H1 (cell line): ENCODE measurements at regions not wholly inside any gene's neighbourhood (a gene's known extent, or its start where the extent isn't known, plus 50 kb on each side); places are given as distances from the start of the nearest gene placed in this dataset.

Experiments used
- CTCF ChIA-PET: fragments of 300-600 bp; sonication (Branson Sonifier 250); formaldehyde crosslinking; loops from one replicate; lab custom pipeline; 2021; ENCODE audit not compliant: partially characterized antibody; lab: Charles Lee
- POLR2A ChIA-PET: fragments of 300-600 bp; sonication (Branson Sonifier 250); formaldehyde crosslinking; loops from one replicate; lab custom pipeline; 2021; ENCODE audit warnings: inconsistent platforms; ENCODE audit not compliant: partially characterized antibody; lab: Charles Lee
- DNase-seq, 2 experiments: peaks; one replicate each; pipeline versions ENCODE4 v3.0.0 to v3.0.0-alpha.2; 2010 to 2022; ENCODE audit warnings: low spot score in 2 of 2, low read depth in 1 of 2, mixed read lengths in 1 of 2
- FAIRE-seq: peaks from 2 replicates; lab custom pipeline; 2011; peaks lifted over from hg19 to GRCh38; lab: Jason Lieb, UNC
- H2AFZ ChIP-seq: 2 replicates; pipeline ENCODE4 v1.8.1; 2012; ENCODE audit warnings: low read length, inconsistent platforms
- H2AK5ac ChIP-seq: 2 replicates; pipeline ENCODE4 v1.6.1; 2013; ENCODE audit warnings: low read depth, low read length
- H2BK120ac ChIP-seq: replicated peaks from 2 replicates; pipeline ENCODE3; 2013; ENCODE audit warnings: low read depth, low read length, inconsistent platforms
- H2BK12ac ChIP-seq: 2 replicates; pipeline ENCODE4 v1.6.1; 2013; ENCODE audit warnings: low read depth, low read length
- H2BK15ac ChIP-seq: 2 replicates; pipeline ENCODE4 v1.6.1; 2013; ENCODE audit warnings: low read length
- H2BK20ac ChIP-seq: 2 replicates; pipeline ENCODE4 v1.6.1; 2013; ENCODE audit warnings: low read length
- H2BK5ac ChIP-seq: 2 replicates; pipeline ENCODE4 v1.6.1; 2013; ENCODE audit warnings: low read depth, low read length
- H3K14ac ChIP-seq: 2 replicates; pipeline ENCODE4 v1.6.1; 2013; ENCODE audit warnings: inconsistent platforms; ENCODE audit not compliant: insufficient read length
- H3K18ac ChIP-seq: 2 replicates; pipeline ENCODE4 v1.6.1; 2013; ENCODE audit warnings: low read length; ENCODE audit errors: extremely low read depth
- H3K23ac ChIP-seq: 2 replicates; pipeline ENCODE4 v1.6.1; 2013; ENCODE audit warnings: inconsistent platforms; ENCODE audit not compliant: insufficient read length
- H3K23me2 ChIP-seq: 2 replicates; pipeline ENCODE4 v1.6.1; 2013; ENCODE audit warnings: low read depth, low read length
- H3K27ac ChIP-seq: 2 replicates; pipeline ENCODE4 v1.6.1; 2011; ENCODE audit warnings: low read depth, low read length, inconsistent platforms
- H3K27me3 ChIP-seq, 4 experiments: replicated peaks in 1 of 4; 1 replicate in 1 of 4; 2 replicates in 3 of 4; pipeline versions ENCODE4 v1.6.1 to v1.8.1; 2011 to 2013; ENCODE audit warnings: low read length in 3 of 4, mild to moderate bottlenecking in 3 of 4, inconsistent platforms in 2 of 4, mixed read lengths in 2 of 4, moderate library complexity in 1 of 4; ENCODE audit not compliant: control insufficient read depth in 3 of 4, insufficient read depth in 3 of 4; ENCODE audit errors: extremely low read depth in 1 of 4
- H3K36me3 ChIP-seq, 4 experiments: 2 replicates each; pipeline versions ENCODE4 v1.6.1 to v1.8.1; 2011 to 2013; ENCODE audit warnings: mild to moderate bottlenecking in 4 of 4, low read length in 3 of 4, moderate library complexity in 2 of 4, control low read depth in 1 of 4, inconsistent platforms in 1 of 4; ENCODE audit not compliant: insufficient read depth in 4 of 4, control insufficient read depth in 2 of 4
- H3K4ac ChIP-seq: replicated peaks from 2 replicates; pipeline ENCODE3; 2013; ENCODE audit warnings: low read length, low read depth, mixed read lengths, inconsistent platforms; ENCODE audit not compliant: insufficient read length
- H3K4me1 ChIP-seq, 4 experiments: replicated peaks in 1 of 4; 1 replicate in 1 of 4; 2 replicates in 3 of 4; pipeline versions ENCODE4 v1.6.1 to v1.8.1; 2011 to 2013; ENCODE audit warnings: low read length in 3 of 4, inconsistent platforms in 2 of 4, mixed read lengths in 1 of 4; ENCODE audit not compliant: insufficient read depth in 4 of 4, control insufficient read depth in 3 of 4
- H3K4me2 ChIP-seq, 2 experiments: 2 replicates each; pipeline versions ENCODE4 v1.6.1 to v1.8.1; 2011 to 2013; ENCODE audit warnings: low read depth in 2 of 2, low read length in 2 of 2, control low read depth in 1 of 2, inconsistent platforms in 1 of 2, mild to moderate bottlenecking in 1 of 2; ENCODE audit not compliant: insufficient read depth in 1 of 2
- H3K4me3 ChIP-seq, 4 experiments: fragments of 200-600, 300-600 bp in 1 of 4; sonication (generic), shearing (Covaris generic), sonication (Bioruptor Twin) in 1 of 4; 2 replicates each; pipeline versions ENCODE4 v1.5.1 to v1.8.1; 2011 to 2016; ENCODE audit warnings: low read length in 4 of 4, low read depth in 3 of 4, control low read depth in 2 of 4, inconsistent platforms in 2 of 4, mild to moderate bottlenecking in 2 of 4, mixed read lengths in 1 of 4, moderate library complexity in 1 of 4; ENCODE audit not compliant: insufficient read depth in 2 of 4; ENCODE audit errors: extremely low read depth in 1 of 4
- H3K56ac ChIP-seq: replicated peaks from 2 replicates; pipeline ENCODE3; 2013; ENCODE audit warnings: low read depth, mild to moderate bottlenecking, mixed read lengths, low read length, inconsistent platforms; ENCODE audit not compliant: insufficient read length
- H3K79me1 ChIP-seq: 2 replicates; pipeline ENCODE4 v1.6.1; 2013; ENCODE audit warnings: low read depth, low read length, control low read depth
- H3K79me2 ChIP-seq, 2 experiments: 2 replicates each; pipeline versions ENCODE4 v1.6.1 to v1.8.1; 2012 to 2013; ENCODE audit warnings: low read length in 2 of 2, mild to moderate bottlenecking in 2 of 2, inconsistent platforms in 1 of 2; ENCODE audit not compliant: insufficient read depth in 2 of 2, control insufficient read depth in 1 of 2
- H3K9ac ChIP-seq, 4 experiments: replicated peaks in 1 of 4; 1 replicate in 1 of 4; 2 replicates in 3 of 4; pipeline versions ENCODE4 v1.6.1 to v1.8.1; 2011 to 2013; ENCODE audit warnings: low read depth in 3 of 4, low read length in 3 of 4, control low read depth in 2 of 4, mild to moderate bottlenecking in 2 of 4, moderate library complexity in 2 of 4, inconsistent platforms in 1 of 4; ENCODE audit errors: extremely low read depth in 1 of 4
- H3K9me3 ChIP-seq, 2 experiments: 2 replicates each; pipeline versions ENCODE4 v1.6.1 to v1.8.1; 2012 to 2013; ENCODE audit warnings: mild to moderate bottlenecking in 2 of 2, moderate library complexity in 2 of 2, control low read depth in 1 of 2, inconsistent platforms in 1 of 2, low read depth in 1 of 2, low read length in 1 of 2, mixed read lengths in 1 of 2; ENCODE audit not compliant: insufficient read depth in 2 of 2
- H4K20me1 ChIP-seq, 2 experiments: replicated peaks in 1 of 2; 2 replicates each; pipeline versions ENCODE3 to v1.8.1; 2011 to 2013; ENCODE audit warnings: inconsistent platforms in 2 of 2, low read length in 2 of 2, mild to moderate bottlenecking in 1 of 2; ENCODE audit not compliant: insufficient read depth in 2 of 2, control insufficient read depth in 1 of 2
- H4K5ac ChIP-seq: 2 replicates; pipeline ENCODE4 v1.6.1; 2013; ENCODE audit warnings: low read length, low read depth, mixed read lengths, inconsistent platforms; ENCODE audit not compliant: insufficient read length
- H4K8ac ChIP-seq: 2 replicates; pipeline ENCODE4 v1.8.0; 2013; ENCODE audit warnings: mild to moderate bottlenecking, moderate library complexity, low read length, inconsistent platforms; ENCODE audit not compliant: insufficient read depth; ENCODE audit errors: extremely low read depth
- H4K91ac ChIP-seq: replicated peaks from 2 replicates; pipeline ENCODE3; 2013; ENCODE audit warnings: low read length, mixed read lengths, inconsistent platforms; ENCODE audit not compliant: insufficient read length
- BRCA1 ChIP-seq: IDR thresholded peaks from 2 replicates; pipeline ENCODE4 v1.6.1; 2012; ENCODE audit warnings: low read depth, low read length, improper control_type of control experiment
- CBX8 ChIP-seq: fragments of 300-800, 300-1000 bp; sonication (generic); IDR thresholded peaks from 2 replicates; pipeline ENCODE4 v1.7.1; 2016; ENCODE audit warnings: low read depth, low read length, borderline replicate concordance
- CHD1 ChIP-seq: IDR thresholded peaks from 2 replicates; pipeline ENCODE4 v1.6.1; 2012; ENCODE audit warnings: low read depth, low read length, improper control_type of control experiment
- EGR1 ChIP-seq: IDR thresholded peaks from 2 replicates; pipeline ENCODE4 v1.6.1; 2011; ENCODE audit warnings: low read depth, low read length, borderline replicate concordance
- FOSL1 ChIP-seq: IDR thresholded peaks from 2 replicates; pipeline ENCODE4 v1.6.1; 2011; ENCODE audit warnings: mild to moderate bottlenecking, low read depth, low read length, moderate library complexity; ENCODE audit not compliant: insufficient read depth
- NRF1 ChIP-seq: IDR thresholded peaks from 2 replicates; pipeline ENCODE4 v1.6.1; 2011; ENCODE audit warnings: mild to moderate bottlenecking, low read depth, low read length, improper control_type of control experiment
- PHF8 ChIP-seq: fragments of 200-600 bp; sonication (generic); conservative IDR thresholded peaks from 2 replicates; pipeline ENCODE4 v1.7.1; 2012; ENCODE audit warnings: low read depth, mild to moderate bottlenecking, inconsistent platforms, low read length, moderate library complexity
- POLR2AphosphoS5 ChIP-seq: IDR thresholded peaks from 2 replicates; pipeline ENCODE4 v1.6.1; 2011; ENCODE audit warnings: low read depth, low read length
- POU5F1 ChIP-seq: IDR thresholded peaks from 2 replicates; pipeline ENCODE4 v1.6.1; 2011; ENCODE audit warnings: low read depth, mild to moderate bottlenecking, low read length, moderate library complexity
- SP2 ChIP-seq: IDR thresholded peaks from 2 replicates; pipeline ENCODE4 v1.6.1; 2012; ENCODE audit warnings: mild to moderate bottlenecking, low read length, inconsistent platforms
- ZNF274 ChIP-seq: IDR thresholded peaks from 2 replicates; pipeline ENCODE4 v1.7.0; 2012; ENCODE audit warnings: low read length, borderline replicate concordance; ENCODE audit errors: extremely low read depth
- WGBS, 2 experiments: shearing (Covaris generic) in 1 of 2; methylation state at CpG; one replicate each; pipeline versions ENCODE4 v1.1.6 to v1.1.7; 2013 to 2015; ENCODE audit warnings: low lambda C conversion rate in 2 of 2, mixed read lengths in 2 of 2, inconsistent platforms in 1 of 2, low coverage in 1 of 2, missing lambda C conversion rate in 1 of 2; ENCODE audit not compliant: insufficient replicate concordance in 2 of 2, insufficient coverage in 1 of 2, insufficient read length in 1 of 2; ENCODE audit errors: extremely low coverage in 1 of 2, missing lambda C conversion rate in 1 of 2; 5-methylcytosine and 5-hydroxymethylcytosine counted together
- TF ChIP-seq, protein P1 (sequence below): IDR thresholded peaks from 2 replicates; pipeline ENCODE4 v1.6.1; 2012; ENCODE audit warnings: inconsistent platforms

- Histone ChIP-seq H3K4me2 (no peak overlapping the region), H2BK15ac (no peak overlapping the region), H4K8ac (no peak overlapping the region), H3K36me3 (no peaks in the 10 kb centered on the region), H4K20me1 (no peaks in the 10 kb centered on the region), H2AK5ac (no peak overlapping the region), H3K23ac (no peak overlapping the region), H3K56ac (no peak overlapping the region), H4K91ac (no peak overlapping the region), H3K4me3 (no peak overlapping the region), H3K4ac (no peak overlapping the region), H3K18ac (no peak overlapping the region), H3K79me1 (no peaks in the 10 kb centered on the region), H3K27me3 (peaks cover 0 to 2% (median 0%) of the 10 kb centered on the region in 4 experiments; a peak in 1 of 7 replicates), H3K27ac (no peak overlapping the region), H4K5ac (no peak overlapping the region), H2BK20ac (no peak overlapping the region), H2BK12ac (no peak overlapping the region), H2BK120ac (no peak overlapping the region), H3K14ac (no peak overlapping the region), H3K79me2 (no peaks in the 10 kb centered on the region), H3K23me2 (no peaks in the 10 kb centered on the region), H3K9ac (no peak overlapping the region), H2BK5ac (no peak overlapping the region), H2AFZ (no peak overlapping the region), H3K4me1 (peaks cover 0 to 4% (median 1%) of the 10 kb centered on the region in 4 experiments; a peak in 3 of 7 replicates), H3K9me3 (no peaks in the 10 kb centered on the region)
- ChIA-PET POLR2A (no interaction called here), CTCF (interaction anchor here (0.5 to 1.8 kb wide), 10 partner anchors 8 to 459 kb away, joined by 3 to 10 read pairs (median 4); no protein-coding TSS in a partner anchor)
- FAIRE-seq (no peak), DNase-seq (no peak)
- 85% methylated on average over 4 of the region's 4 CpGs; no CpG with 5 or more reads in 1 of the 2 experiments for WGBS, 2 experiments
- TF ChIP-seq PHF8 = no peak
- no peak for TF ChIP-seq POU5F1
- no peak for TF ChIP-seq SP2
- TF ChIP-seq NRF1 = no peak
- TF ChIP-seq CBX8 = no peak
- no peak for TF ChIP-seq CHD1
- TF ChIP-seq POLR2AphosphoS5 = no peak
- TF ChIP-seq, protein P1, sequence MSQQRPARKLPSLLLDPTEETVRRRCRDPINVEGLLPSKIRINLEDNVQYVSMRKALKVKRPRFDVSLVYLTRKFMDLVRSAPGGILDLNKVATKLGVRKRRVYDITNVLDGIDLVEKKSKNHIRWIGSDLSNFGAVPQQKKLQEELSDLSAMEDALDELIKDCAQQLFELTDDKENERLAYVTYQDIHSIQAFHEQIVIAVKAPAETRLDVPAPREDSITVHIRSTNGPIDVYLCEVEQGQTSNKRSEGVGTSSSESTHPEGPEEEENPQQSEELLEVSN = no peak
- no peak for TF ChIP-seq EGR1
- no peak for TF ChIP-seq ZNF274
- no peak for TF ChIP-seq BRCA1
- TF ChIP-seq FOSL1 = no peak
- TF ChIP-seq, all 59 proteins: peak for 0
These were observed 54.6 kb upstream of the PTGR2 start for GRCh38 chr14:73796893-73797542.
